ENCODE measurements at regions not wholly inside any gene's neighbourhood (a gene's known extent, or its start where the extent isn't known, plus 50 kb on each side); places are given as distances from the start of the nearest gene placed in this dataset.
"Not testable (repeated sequence)": the region's sequence is repeated elsewhere in the genome, so short reads cannot be mapped to it uniquely, and the experiment has no call there.

GRCh38 chr10:65335311-65335710 is 1590.5 kb upstream of the LRRTM3 start:
- DNase-seq: no peak

- no peak for DNase-seq
Observed at GRCh38 chr10:65340340-65340739, 1585.5 kb upstream of the LRRTM3 start.

DNA sequence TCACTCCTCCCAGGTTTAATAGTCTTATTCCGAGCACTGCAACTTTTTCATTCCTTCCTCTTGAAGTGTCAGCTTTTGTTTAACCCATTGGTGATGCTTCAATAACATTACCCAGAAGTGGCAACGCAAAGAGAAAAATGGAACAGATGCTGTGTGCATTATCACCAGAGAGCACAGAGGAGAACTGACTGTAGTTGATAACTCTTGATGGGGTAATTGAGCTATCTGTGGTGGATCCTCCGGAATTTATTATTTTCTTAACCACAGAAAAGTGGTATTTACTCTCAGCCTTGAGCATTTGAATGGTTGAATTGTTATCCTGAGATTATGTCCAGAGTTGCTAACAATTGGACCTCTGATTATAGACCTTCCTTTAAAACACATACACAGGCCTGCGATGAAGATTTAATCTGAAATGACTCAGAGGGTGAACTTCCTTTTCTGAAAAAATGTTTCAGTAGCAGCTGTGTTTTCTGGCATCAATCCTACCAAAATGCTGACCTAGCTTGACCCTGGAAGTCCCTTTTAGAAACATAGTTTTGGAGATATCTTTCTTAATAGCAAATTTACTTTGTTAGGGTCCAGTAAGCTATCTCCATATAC is 1584.4 kb upstream of the LRRTM3 start:
- DNase-seq: no peak

- no peak for DNase-seq
Observed at GRCh38 chr10:65342245-65342644, 1583.6 kb upstream of the LRRTM3 start.

DNA sequence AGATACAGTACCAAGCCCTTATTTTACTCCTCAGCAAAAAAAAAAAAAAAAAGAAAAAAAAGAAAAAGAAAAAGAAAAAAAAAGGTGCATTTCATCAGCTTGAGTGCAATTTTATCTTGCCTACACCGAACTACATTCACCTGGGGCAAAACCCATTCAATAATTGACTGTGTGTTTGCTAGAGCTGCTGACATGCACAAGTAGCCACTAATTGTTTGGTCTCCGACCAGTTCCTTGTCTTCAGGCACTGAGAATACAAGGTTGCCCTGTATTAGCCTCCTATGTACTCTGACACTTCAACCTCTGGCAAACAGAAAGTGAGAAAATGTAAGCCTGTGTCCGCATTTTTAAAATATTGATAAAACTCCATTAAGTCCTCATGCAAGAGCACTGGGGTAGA is 1579.4 kb upstream of the LRRTM3 start:
- no peak for DNase-seq

- no peak for DNase-seq
Observed at GRCh38 chr10:65348637-65349036, 1577.2 kb upstream of the LRRTM3 start.

DNA sequence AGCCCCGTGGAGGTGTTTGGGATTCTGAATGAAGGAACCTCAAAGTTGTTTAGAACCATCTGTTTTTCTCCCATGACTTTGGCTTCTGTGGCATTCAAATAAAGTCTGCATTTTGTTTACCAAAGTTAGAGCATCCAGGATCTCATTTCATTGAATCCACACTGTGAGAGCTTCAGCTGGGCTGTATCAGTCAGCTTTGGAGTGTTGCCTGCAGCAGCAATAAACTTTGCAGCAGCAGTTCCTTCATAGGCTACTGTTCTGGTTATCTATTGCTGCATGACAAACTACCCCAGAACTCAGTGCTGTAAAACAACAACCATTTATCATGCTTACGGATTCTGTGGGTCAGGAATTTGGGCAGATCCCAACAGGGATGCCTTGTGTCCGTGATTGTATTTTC is 1575.2 kb upstream of the LRRTM3 start:
- DNase-seq: no peak

- DNase-seq: no peak
Observed at GRCh38 chr10:65355141-65355680, 1570.6 kb upstream of the LRRTM3 start.

DNA sequence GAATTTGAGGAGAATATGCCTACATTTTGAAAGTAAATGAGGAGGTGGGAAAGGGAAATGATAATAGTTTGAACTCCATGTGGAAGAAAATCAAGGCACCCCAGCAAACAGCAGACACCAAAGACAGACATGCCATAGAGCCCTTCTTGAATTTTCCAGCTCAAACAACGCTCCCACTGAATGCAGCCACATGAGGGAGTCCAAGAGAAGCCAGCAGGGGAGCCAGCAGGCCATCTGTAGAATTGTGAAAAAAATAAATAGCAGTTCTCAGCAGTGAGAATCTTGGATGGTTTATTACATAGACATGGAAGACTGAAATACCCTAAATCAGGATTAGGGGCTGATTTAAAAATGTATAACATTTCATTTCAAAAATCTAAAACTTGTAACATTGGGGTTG is 1567.3 kb upstream of the LRRTM3 start:
- DNase-seq: no peak

DNA sequence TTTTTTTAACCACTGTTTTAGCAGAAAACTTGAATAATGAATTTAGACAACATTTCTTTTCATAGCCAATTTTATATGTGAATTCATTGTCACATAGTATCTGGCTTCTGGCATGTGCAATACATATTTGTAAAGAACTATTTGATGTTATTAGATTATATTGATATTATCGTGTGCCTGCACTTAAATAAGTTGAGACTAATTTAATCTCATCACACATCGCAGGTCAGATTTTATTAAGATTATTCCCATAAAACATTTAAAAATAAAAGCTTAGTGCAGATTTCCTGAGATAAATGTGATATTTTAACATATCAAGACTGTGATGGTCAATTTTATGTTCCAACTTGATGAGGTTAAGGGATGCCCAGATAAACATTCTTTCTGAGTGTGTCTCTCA is 1565.3 kb upstream of the LRRTM3 start:
- DNase-seq: no peak

DNA sequence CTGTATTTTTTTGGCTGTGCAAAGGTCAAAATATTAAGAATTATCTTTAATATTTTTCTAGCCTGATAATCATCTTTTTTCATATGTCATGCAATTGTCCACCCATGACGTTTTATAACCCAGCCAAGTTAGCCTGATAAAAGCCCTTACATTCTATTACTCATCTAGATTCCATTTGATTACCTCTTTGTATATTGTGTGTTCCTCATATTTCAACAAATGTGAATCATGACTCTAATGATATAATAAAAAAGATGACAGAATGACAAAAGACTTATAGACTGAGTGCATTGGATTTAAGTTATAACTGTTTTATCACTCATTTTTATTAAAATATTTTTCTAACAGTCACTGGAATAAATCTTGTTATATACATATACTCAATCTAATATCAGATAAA is 1560.0 kb upstream of the LRRTM3 start:
- DNase-seq: no peak

DNA sequence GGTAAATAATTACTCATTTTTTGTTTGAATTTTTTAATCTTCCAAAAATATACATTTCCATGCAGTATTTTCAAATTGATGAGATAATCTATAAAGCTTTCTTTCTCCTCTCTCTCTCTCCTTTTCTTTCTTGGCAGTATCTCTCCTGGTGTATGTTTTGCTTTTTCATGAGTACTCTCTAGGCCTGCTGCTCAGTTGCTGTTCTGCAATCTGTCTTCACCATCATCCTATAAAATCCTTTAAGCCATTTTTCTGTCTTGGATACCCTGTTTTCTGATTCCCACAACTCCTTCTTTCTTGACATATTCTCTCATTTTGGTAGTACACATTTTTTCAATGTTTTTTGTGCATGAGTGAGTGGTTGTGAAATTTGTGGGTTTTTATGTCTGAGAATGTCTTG is 1558.1 kb upstream of the LRRTM3 start:
- DNase-seq: no peak

DNA sequence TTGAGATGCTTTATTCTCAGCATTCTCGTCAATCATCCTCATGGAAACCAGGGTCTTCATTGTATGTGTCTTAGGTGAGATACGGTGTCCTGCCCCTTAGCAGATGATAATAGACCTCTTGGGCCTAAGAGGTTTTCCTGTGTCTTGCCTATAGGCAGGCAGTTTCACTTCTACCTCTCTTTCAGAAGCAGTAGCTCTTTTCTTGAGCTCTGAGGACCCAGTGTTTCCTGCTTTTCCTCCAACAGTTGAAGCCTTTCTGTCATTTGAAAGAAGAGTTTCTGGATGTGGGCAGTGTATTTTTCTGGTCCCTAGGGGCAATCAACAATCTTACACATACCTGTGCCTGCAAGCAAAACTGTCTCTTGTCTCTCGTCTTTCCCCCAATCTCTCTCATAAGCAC is 1550.3 kb upstream of the LRRTM3 start:
- DNase-seq: no peak

- no peak for DNase-seq
Observed at GRCh38 chr10:65377687-65378086, 1548.1 kb upstream of the LRRTM3 start.

GRCh38 chr10:65394502-65395297 is 1531.1 kb upstream of the LRRTM3 start:
- DNase-seq: no peak

- no peak for DNase-seq
Observed at GRCh38 chr10:65395631-65396030, 1530.2 kb upstream of the LRRTM3 start.

DNA sequence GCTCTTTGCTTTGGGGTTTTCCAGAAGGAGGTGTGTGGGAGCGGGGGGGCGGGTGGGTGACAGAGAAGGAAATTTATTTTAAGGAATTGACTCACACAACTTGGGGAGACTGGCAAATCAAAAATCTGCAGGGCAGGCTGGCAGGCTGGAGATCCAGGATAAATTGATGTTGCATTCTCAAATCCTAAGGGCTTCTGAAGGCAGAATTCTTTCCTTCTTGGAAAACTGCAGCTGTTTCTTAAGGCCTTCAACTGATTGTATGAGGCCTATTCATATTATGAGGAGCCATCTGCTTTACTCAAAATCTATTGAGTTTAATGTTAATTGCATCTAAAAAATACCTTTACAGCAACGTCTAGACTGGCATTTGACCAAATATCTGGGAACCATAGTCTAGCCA is 1528.8 kb upstream of the LRRTM3 start:
- DNase-seq: no peak

GRCh38 chr10:65408401-65408800 is 1517.4 kb upstream of the LRRTM3 start:
- DNase-seq: no peak

- DNase-seq: no peak
Observed at GRCh38 chr10:65413001-65413400, 1512.8 kb upstream of the LRRTM3 start.

DNA sequence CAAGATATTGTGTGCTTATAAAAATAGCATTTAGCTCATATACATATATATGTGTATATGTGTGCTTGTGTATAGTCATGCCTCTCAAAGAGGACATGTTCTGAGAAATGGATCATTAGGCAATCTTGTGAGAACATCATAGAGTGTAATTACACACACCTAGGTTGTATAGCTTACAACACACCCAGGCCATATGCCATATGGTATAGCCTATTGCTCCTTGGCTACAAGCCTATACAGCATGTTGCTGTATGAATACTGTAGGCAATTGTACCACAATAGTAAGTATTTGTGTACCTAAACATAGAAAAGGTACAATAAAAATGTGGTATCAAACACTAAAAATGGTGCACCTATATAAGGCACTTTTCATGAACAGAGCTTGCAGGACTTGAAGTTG is 1510.5 kb upstream of the LRRTM3 start:
- no peak for DNase-seq

DNA sequence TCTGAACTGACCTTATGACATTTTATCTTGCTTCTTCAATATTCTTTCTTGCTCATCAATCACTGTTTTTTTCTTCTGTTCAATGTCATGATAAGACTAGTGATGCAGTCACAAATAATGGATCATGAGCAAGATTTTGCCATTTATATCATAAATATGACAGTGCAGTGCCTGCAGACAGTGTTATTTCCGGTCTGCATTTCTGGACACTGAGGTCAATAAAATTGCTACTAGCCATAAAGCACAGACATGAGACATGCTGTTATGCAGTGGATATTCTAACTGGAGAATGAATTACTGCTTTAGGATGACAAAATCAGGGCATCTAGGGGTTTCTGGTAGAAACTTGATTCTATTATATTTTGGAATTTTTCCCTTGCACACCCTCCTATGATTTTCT is 1509.7 kb upstream of the LRRTM3 start:
- DNase-seq: no peak

DNA sequence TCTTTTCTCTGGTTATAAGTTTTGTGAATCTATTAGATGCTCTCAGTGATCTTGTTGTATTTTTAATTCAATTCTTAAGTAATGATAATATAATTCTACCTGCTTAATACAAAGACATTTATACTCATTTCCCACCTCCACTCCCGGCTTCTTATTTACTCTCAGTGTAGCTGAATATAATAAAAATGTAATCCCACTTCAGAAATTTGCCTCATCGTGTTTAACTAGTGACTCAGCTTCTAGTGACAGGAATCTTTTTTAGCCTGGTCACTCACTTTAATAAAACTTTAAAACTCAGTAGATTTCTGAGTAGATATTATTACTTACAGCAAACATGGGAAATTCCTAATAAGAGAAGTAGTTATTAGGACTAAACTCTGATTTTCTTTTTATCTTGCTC is 1506.2 kb upstream of the LRRTM3 start:
- DNase-seq: no peak

- no peak for DNase-seq
Observed at GRCh38 chr10:65423043-65423442, 1502.8 kb upstream of the LRRTM3 start.

DNA sequence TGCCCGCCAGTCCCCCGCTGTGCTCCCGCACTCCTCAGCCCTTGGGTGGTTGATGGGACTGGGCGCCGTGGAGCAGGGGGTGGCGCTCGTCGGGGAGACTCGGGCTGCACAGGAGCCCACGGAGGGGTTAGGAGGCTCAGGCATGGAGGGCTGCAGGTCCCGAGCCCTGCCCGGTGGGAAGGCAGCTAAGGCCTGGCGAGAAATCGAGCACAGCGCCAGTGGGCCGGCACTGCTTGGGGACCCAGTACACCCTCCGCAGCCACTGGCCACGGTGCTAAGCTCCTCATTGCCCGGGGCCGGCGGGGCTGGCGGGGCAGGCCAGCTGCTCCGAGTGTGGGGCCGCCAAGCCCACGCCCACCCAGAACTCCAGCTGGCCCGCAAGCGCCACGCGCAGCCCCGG is 1496.5 kb upstream of the LRRTM3 start:
- DNase-seq: not testable (repeated sequence)

GRCh38 chr10:65430979-65431378 is 1494.9 kb upstream of the LRRTM3 start:
- DNase-seq: no peak
